GM18868 (cell line): ENCODE measurements at regions not wholly inside any gene's neighbourhood (a gene's known extent, or its start where the extent isn't known, plus 50 kb on each side); places are given as distances from the start of the nearest gene placed in this dataset.

Experiments used
- ATAC-seq: cut with Tn5 transposase; IDR thresholded peaks from one replicate; pipeline ENCODE4 v1.9.1; 2021; ENCODE audit warnings: mild to moderate bottlenecking, moderate library complexity; ENCODE audit not compliant: unreplicated experiment

GRCh38 chr18:66694852-66695251 lies 91.0 kb upstream of the CDH19 start:
- ATAC-seq = no peak

GRCh38 chr18:66687635-66688034 lies 83.7 kb upstream of the CDH19 start:
- no peak for ATAC-seq

- ATAC-seq = no peak
These were observed 79.0 kb upstream of the CDH19 start for GRCh38 chr18:66682855-66683322.

- no peak for ATAC-seq
These were observed 72.8 kb upstream of the CDH19 start for GRCh38 chr18:66676699-66677098.

GRCh38 chr18:66674286-66674685 lies 70.4 kb upstream of the CDH19 start:
- no peak for ATAC-seq

GRCh38 chr18:66668706-66669105 lies 64.8 kb upstream of the CDH19 start:
- no peak for ATAC-seq

- ATAC-seq = no peak
These were observed 58.7 kb upstream of the CDH19 start for GRCh38 chr18:66662632-66663031.

GRCh38 chr18:66655407-66655806 lies 51.5 kb upstream of the CDH19 start:
- no peak for ATAC-seq
